HG02623 (cell line): ENCODE measurements at regions not wholly inside any gene's neighbourhood (a gene's known extent, or its start where the extent isn't known, plus 50 kb on each side); places are given as distances from the start of the nearest gene placed in this dataset.
A peak's percentile ranks its signal among the peaks of the same experiment; 100 is the strongest.

Source experiments
- ATAC-seq: cut with Tn5 transposase; IDR thresholded peaks from one replicate; pipeline ENCODE4 v1.9.1; 2021; ENCODE audit warnings: moderate library complexity; ENCODE audit not compliant: unreplicated experiment

DNA sequence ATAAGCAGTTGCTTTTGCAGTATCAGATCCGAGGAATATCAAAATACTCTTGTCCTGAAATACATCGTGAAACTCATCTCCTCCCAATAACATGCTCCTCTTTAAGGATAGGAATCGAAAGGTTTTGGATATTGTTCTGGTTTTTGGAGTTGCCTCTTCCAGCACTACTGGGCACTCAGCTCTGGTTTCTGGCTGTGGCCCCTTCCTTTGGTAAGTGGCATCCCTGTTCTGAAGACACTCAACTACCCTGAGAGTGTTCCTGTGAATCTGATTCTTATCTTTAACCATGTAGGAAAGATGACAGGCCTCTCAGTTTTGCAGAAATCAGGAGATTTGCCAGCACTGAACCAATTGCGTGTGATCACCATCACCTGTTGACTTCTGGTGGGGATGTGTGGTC lies 327.5 kb upstream of the TBL1XR1 start:
- no peak for ATAC-seq

DNA sequence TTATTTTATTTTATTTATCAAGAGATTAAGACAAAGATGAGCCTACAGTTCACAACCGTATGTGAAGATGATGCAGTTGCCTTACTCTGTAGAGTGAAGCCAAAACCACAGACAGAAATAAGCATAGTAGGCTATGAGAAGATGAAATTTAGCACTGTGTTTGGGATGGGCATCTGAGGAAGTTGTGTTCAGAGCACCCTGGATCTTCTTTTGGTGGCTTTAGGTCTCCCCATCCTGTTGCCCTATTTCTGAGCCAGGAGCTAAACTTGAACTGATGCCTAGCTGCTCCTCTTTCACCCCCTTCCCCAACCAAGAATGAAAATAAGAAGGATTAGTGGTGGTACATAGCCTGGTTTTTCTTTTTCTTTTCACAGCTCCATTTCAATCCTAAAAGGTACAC lies 328.1 kb upstream of the TBL1XR1 start:
- ATAC-seq, result no peak

DNA sequence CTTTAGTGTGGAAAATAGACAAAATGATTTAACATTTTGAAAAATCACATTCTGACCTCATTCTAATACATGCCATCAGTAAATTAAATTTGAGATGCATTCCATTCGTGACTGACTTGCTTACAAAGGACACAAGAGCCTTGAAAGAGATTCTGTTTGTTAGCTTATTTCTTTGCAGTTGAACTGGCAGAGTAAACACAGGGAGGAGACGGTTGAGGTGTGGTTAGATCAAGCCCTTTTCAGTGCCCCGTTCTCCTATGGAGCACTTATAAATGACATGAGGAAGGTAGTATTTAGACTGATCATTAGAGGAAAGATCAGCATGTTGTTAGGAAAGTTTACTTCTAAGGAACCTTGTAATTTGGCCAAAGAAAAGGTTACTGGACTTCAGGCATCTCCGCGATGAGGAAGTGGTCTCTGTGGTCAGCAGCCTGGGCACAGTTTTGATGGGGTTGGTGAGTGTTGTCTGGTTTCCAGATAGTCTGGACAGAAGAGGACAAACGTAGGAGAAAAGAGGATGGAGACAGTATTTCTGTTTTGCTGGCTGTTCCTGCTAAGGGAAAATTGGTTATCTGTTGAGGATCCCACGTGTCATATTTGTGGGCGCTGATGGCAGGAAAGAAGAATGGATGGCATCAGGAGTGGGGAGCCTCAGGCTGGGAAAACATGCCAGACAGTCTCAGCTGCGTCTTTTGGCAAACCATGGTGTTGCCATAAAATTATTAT lies 328.9 kb upstream of the TBL1XR1 start:
- no peak for ATAC-seq

DNA sequence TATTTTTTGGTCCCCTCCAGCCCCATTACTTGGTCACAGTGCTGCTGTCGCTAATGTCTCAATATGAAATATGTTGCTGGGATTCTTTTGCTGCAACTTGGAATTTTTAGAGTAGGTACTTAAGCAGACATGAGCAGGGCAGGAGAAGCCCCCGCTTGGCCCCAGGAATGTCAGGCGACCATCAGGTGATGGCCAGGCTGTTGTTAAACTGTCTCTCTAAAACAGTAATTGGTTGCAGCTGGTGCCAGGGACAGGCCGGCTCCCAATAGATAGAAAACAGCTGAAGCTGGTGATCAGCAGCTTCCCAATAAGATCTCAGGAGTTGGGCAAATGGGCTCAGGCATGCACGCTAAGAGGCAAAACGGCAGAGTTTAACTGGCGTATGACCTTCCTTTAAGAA lies 329.9 kb upstream of the TBL1XR1 start:
- no peak for ATAC-seq

DNA sequence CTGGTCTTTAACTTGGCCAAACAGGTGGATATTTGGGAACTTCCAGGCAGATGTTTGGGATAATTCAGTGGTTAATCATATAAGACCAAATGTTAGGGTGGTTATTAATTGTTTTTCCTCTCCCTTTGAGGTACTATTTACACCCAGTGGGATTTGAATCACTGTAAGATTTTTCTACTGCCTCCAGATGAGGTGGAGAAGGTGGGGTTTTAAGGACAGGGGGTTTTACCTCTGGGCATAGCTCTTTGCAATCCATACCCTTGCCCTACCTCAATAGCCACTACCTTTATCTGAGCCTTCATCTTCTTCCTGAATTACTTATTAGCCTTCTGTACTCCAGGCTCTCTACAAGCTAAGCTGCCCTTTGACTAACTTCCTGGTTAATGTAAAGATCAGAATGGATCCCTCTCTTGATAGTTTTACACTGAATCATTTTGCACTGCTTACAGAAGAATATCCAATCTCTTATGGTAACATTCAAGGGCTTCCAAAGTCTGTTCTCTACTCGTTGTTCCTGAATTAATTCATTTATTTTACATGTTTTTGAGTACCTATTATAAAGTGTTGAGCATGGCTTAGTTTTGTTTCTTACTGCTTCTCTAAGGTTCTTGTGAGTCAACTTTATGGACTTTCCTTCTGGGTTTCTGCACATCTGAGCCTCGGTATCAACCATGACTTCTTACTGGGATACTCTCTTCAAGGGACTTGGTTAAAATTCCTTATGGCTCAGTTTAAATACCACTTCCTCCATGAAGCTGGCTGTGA lies 331.2 kb upstream of the TBL1XR1 start:
- no peak for ATAC-seq

DNA sequence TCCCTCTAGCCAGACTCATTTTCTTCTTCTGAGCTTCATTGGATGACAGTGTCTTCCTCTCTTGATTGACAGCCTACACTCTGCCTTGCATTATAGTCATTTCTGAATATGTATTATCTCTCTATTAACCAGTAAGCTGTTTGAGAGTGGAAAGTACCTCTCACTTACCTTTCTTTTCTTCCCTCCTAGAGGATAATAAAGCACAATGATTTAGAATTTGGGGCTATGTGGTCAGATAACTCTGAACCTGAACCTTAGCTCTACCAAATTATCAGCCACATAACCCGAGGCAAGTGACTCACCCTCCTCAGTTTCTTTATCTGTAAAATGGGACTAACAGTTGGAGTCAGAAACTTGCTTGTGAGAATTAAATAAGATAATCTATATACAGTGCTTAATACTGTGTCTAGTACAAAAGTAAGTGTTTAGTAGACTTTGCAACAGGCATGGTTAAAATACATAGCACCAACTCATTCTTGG lies 331.8 kb upstream of the TBL1XR1 start:
- ATAC-seq, result no peak

DNA sequence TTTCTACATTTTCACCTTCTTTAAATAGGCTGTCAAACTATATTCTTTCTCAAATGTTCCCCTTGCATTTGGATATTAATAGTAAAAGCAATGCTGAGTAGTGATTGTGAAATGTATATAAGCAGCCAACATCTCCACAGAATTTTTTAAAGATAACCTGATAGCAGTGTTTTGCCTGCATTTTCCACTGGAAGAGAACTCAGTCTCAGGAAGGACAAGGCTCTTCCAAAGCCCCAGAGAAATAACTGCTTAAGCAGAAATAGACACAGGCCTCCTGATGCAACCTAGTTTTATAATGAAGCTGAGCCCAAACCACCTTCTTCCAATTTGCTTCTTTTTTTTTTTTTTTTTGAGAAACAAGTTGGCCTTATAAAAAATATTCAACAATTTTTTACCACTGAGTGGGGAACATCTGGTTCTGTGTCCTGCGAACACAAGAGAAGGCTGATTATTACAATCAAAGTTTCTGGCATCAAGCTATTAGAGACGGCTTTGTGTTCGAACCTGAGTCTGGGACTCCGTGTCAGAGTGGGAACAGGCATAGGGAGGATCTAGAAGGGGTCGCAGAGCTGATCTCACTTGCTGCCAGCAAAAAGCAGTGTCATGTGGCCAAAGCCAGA lies 332.5 kb upstream of the TBL1XR1 start:
- ATAC-seq, result no peak

DNA sequence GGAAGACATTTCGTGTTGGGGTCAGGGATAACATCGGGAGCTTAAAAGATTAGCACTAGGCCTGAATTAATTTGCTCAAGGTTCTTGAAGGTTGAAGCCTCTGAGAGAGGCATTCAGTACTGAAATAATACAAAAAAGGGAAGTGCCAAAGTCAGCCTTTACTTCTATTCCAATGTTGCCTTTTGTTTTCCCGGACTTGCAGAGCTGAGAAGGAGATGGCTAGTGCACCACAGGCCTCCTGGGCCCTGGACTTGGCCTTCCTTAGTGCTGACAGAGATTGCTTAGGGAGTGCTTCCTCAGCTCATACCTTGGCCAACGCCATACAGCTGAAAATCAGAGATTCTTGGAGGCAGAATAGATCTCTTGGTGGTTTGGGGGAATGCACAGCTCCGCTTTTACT lies 333.6 kb upstream of the TBL1XR1 start:
- no peak for ATAC-seq

DNA sequence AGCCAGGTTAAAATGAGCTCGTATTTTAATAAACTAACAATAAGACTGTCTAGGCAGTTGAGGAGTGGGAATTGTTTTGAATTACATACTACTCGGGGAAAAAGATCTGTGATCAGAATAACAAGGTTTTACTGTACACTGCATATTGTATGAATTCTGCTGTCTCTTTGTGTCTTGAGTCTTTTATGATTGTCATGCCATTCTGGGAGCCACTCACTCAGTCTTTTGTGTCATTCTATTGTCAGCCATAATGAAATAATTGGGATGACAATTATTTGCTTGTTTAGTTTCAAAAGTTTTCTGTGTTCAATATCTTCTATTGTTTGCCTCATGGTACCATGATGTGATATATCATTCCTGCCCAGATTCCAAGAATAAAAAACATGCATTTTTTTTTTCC lies 339.6 kb upstream of the TBL1XR1 start:
- ATAC-seq, result no peak

DNA sequence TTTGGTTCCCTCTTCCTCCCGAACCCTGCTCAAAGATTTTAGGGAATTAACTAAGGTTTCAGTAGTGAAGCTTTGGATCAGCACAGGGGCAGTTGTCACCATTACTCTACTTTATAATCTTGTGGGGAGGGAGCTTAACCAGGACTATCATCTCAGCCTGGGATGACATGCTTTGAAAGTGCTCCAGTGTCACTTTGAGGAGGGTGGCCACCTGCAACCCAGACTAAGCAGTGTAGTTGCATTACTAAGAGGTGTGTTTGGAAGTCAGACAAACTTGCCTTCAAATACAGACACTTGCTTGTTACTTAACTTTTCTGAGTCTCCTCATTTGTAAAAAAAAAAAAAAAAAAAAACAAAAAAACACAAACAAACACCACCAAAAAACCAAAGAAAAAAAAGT lies 340.3 kb upstream of the TBL1XR1 start:
- no peak for ATAC-seq

DNA sequence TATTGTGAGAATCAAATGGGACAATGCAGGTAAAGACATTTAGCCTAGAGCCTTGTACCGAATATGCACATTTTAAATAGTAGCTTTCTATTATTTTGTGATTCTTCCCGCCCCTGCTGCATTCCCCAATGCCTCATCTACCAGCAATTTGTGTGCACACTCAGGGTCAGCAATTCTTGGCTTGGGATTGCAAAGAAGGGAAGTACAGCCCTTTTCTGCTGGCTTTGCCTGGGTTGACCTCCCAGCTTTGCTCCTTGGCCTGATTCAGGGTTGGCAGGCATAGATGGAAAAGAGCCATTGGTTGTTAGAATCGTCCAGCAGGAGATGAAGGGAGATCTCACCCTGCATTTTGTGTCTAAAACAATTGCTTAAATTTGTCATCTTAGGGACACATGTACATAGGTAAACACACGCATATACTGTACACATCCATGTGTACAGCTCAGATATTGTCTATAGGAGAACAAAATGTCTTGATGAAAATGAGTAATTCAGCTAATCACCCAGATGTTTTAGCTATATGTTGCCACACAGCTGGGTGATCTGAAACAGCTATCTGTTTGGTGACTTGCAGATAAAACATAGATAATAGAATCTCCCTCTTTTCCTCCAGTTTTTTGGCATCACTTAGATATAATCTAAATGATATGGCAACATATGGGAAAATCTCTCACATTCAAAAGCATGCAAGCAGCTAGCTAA lies 340.9 kb upstream of the TBL1XR1 start:
- ATAC-seq, result no peak

DNA sequence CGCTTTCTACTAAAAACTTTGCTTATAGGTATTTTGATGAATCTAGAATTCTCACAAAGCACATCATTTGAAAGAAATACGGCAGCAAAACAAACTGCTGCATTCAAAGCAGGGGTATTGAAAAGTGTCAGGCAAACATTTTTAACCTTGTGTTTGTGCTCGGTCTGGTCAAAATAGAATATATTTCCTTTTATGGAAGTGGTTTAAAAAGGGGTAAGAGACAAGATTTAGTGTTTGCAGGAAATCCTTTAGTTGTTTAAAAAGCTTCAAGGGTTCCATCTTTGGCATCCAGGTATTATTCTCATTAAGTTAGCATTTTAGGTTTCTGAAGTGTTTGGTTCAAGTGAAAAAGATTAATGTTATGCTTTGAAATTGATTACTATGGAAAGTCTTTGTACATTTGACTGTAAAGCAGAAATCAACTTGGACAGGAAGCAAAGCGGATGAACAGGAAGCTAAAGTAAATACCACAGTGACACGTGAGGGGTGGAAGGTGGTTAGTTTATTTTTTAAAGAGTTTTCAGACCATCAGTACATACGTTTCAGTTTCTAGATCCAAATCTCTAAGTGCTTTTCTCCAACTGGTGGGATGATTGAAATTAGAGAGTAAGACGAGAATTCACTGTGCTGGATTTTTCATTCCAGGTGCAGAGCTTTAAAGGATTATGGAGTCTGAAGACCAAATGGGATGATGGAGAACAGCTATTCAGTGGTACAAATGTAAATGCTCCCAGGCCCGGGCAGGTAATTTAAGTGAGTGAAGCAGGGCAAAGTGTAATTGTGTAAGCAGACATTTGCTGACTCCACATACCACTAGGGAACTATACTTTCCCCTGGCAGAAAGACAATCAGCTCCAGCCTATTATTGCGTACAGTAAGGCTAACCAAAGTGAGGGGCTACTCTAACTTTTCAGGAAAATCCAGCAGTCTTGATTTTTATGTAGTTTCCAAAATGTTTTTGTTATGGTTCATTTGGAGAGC lies 341.8 kb upstream of the TBL1XR1 start:
- peak; percentile 89 for ATAC-seq

DNA sequence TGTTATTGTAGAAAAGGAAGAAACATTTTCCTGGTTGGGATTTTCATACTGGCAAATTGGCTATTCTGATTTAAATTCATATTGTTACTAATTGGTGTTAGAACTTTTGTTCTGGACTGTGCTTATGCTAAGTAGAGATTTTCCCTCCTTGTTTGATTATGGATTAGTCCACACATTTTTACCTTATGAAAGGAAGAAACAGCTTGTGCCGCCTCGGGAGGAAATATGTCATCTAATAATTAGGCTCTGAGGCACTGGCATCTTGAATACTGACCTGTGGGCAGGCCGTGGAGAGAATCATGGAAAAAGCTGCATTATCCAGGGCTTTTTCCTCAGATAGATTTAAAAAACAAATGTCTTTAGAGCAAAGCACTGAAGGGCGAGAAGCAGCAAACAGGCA lies 344.3 kb upstream of the TBL1XR1 start:
- no peak for ATAC-seq

DNA sequence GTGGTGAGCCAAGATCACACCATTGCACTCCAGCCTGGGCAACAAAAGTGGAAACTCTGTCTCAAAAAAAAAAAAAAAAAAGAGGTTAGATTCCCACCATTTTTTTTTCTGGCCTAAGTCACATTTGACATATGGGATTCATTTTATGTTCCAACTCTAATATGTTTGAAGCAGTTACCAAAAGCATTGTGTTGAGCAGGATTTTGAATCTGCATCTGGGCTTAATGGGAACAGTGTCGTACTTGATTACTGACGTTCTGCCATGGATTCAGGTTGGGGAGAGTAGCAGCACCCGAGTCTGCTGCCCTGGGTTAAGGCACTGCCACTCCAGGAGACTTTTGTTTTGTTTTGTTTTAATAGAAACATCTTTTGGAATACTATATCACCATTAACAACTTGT lies 348.7 kb upstream of the TBL1XR1 start:
- ATAC-seq, result no peak

DNA sequence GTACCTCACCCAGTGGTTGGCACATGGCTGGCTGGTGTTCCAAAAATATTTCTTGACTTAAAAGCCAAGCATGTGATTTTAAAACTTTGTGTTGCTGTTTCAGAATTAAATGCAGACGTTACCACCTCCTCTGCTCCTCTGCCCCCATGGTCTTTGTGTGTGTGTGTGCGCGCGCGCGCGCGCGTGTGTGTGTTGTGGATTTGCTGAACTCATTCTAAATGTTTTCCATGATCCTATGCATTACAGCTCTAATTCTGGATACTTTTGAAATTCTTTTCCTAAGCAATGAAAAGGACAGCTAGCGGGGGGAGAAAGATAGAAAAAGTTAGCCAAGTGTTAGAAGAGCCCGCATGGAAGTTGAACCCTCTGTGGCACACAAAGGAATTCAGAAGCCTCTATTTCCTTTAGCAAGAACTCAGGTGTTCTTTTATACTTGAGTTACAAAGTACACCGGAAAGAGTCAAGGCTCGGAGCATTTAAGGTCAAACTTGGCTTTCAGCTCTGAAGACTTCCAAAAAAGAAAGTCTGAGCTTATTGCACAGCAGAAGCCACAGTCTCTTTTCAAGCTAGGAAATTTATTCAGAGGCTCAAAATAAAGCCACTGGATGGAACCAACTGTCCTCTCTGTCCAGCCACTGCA lies 350.5 kb upstream of the TBL1XR1 start:
- no peak for ATAC-seq

DNA sequence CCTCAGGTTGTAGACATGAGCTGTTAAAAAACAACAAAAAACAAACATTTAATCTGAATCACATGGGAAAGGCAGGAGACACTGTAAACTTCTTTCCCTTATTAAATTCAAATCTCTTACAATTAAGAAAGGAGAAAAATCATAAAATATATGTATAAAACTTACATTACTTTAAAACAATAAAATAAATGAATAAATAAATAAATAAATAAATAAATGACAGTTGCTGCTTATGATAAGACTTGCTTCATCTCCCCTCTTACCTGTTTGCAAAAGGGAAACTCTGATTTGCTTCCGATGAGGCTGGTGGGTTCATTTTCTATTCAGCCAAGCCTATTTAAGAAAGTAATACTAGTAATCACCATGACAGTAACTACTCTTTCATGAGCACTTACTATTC lies 353.4 kb upstream of the TBL1XR1 start:
- no peak for ATAC-seq

DNA sequence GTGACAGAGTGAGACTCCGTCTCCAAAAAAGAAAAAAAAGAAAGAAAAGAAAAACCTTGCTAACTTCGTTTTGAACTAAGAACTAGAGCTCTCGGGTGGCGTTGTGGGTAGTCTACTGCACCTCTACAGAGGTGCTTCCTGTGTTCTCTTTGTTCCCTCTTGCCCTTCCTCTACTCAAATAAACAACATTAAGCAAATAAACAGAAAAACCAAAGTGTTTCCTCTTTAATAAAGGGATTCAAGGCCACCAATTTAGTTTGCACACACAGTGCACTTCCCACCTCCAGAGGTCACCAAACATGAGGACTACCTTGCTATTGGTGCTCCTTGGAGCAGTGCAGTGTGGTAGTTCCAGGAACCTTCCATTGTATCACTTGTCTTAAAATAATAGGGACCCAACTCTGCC lies 354.2 kb upstream of the TBL1XR1 start:
- ATAC-seq, result no peak

DNA sequence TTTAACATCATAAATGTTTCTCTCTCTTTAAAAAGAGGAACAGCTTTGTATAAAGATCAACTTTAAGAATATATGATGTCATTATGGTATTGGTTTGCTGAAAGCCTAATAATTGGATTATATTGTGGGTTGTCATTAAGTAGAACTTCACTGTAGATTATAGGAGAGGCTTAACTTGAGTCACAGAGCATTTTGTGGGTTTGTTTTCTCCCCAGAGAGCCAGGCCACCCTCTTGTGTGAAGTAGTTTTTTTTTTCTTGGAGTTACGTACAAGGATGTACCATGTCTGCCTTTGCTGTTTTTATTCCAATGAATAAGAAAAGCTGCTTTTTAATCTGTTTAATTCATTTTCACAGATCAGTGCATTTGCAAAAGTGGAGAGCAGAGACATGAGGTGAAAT lies 354.8 kb upstream of the TBL1XR1 start:
- no peak for ATAC-seq

DNA sequence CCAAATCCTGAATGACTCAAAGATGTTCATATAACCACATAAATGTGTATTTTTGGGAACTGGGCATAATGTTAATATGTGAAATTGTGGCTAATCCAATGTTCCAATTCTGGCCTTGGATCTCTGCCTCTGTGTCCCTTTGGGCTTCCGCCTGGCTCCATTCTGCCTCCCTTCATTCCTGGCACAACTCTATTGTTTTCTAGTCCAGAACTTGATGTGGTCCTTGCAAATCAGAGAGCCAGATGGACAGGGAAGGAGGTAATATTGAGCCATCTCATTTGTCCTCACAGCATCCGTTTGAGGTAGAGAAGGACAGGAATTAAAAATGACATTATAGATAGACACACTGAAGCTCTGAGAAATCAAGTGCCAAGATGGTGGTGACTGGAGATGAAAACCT lies 355.7 kb upstream of the TBL1XR1 start:
- ATAC-seq, result no peak

DNA sequence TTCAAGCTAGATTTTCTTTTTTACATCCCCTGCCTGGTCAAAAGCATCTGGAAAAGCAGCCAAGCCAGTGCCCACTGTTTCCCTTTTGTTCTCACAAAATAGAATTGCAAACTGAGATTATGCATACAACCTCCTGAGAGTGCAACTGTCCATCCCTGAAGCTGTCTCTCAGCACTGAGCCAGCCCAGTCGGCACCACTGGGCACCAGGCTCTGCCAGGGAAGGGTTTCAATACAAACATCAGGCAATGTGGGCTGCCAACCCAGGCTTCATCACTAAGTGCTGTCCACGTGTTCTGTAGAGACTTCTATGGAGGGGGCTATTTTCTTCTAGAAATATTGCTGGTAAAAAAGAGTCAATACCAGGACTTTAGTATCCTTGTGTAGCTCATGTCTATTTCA lies 356.3 kb upstream of the TBL1XR1 start:
- ATAC-seq, result no peak
